NCI-H446 treated with DMSO at 0.1 percent for 48 hours (cell line): ENCODE measurements at regions not wholly inside any gene's neighbourhood (a gene's known extent, or its start where the extent isn't known, plus 50 kb on each side); places are given as distances from the start of the nearest gene placed in this dataset.
"Not testable (repeated sequence)": the region's sequence is repeated elsewhere in the genome, so short reads cannot be mapped to it uniquely, and the experiment has no call there.

ENCODE experiments used
- DNase-seq: peaks from one replicate; lab custom pipeline; 2025; lab: John Stamatoyannopoulos, UW

- peak; percentile 94 for DNase-seq
Measured at GRCh38 chr1:242629396-242629795, 104.9 kb upstream of the PLD5 start.

GRCh38 chr1:242623756-242624155, 99.3 kb upstream of the PLD5 start:
- DNase-seq, result no peak

- DNase-seq, result no peak
Measured at GRCh38 chr1:242623119-242623518, 98.6 kb upstream of the PLD5 start.

- no peak for DNase-seq
Measured at GRCh38 chr1:242613266-242613815, 88.8 kb upstream of the PLD5 start.

GRCh38 chr1:242610209-242610608, 85.7 kb upstream of the PLD5 start:
- no peak for DNase-seq

- no peak for DNase-seq
Measured at GRCh38 chr1:242605521-242605920, 81.0 kb upstream of the PLD5 start.

GRCh38 chr1:242602001-242602400, 77.5 kb upstream of the PLD5 start:
- no peak for DNase-seq

GRCh38 chr1:242593756-242594155, 69.3 kb upstream of the PLD5 start:
- not testable (repeated sequence) for DNase-seq

GRCh38 chr1:242586360-242586680, 61.8 kb upstream of the PLD5 start:
- peak; percentile 24 for DNase-seq

GRCh38 chr1:242585616-242586359, 61.3 kb upstream of the PLD5 start:
- DNase-seq, result no peak

- DNase-seq, result no peak
Measured at GRCh38 chr1:242582669-242583068, 58.2 kb upstream of the PLD5 start.

- no peak for DNase-seq
Measured at GRCh38 chr1:242579528-242580235, 55.2 kb upstream of the PLD5 start.
